WERI-Rb-1 (cell line): ENCODE measurements at regions not wholly inside any gene's neighbourhood (a gene's known extent, or its start where the extent isn't known, plus 50 kb on each side); places are given as distances from the start of the nearest gene placed in this dataset.

Experiments
- DNase-seq: peaks from one replicate; pipeline ENCODE4 v3.0.0-alpha.2; 2020
- H3K27ac ChIP-seq: fragments of 250-450 bp; sonication (Bioruptor Pico); 2 replicates; pipeline ENCODE4 v1.5.1; 2020; ENCODE audit warnings: mild to moderate bottlenecking, moderate library complexity
- H3K27me3 ChIP-seq: fragments of 250-450 bp; sonication (Bioruptor Pico); 2 replicates; pipeline ENCODE4 v1.5.1; 2021; ENCODE audit warnings: mild to moderate bottlenecking, low read depth, moderate library complexity; ENCODE audit not compliant: insufficient read depth, severe bottlenecking
- H3K36me3 ChIP-seq: fragments of 250-450 bp; sonication (Bioruptor Pico); 2 replicates; pipeline ENCODE4 v1.5.1; 2020; ENCODE audit warnings: mild to moderate bottlenecking, moderate library complexity
- H3K4me3 ChIP-seq: 2 replicates; pipeline ENCODE4 v1.5.1; 2011; ENCODE audit warnings: low read depth, mild to moderate bottlenecking, control low read depth, low read length
- H3K9me3 ChIP-seq: fragments of 250-450 bp; sonication (Bioruptor Pico); 2 replicates; pipeline ENCODE4 v1.5.1; 2021; ENCODE audit warnings: mild to moderate bottlenecking, moderate library complexity; ENCODE audit not compliant: severe bottlenecking
- CTCF ChIP-seq: IDR thresholded peaks from 2 replicates; pipeline ENCODE4 v1.5.1; 2011; ENCODE audit warnings: low read depth, mild to moderate bottlenecking, control low read depth, inconsistent platforms, low read length

DNA sequence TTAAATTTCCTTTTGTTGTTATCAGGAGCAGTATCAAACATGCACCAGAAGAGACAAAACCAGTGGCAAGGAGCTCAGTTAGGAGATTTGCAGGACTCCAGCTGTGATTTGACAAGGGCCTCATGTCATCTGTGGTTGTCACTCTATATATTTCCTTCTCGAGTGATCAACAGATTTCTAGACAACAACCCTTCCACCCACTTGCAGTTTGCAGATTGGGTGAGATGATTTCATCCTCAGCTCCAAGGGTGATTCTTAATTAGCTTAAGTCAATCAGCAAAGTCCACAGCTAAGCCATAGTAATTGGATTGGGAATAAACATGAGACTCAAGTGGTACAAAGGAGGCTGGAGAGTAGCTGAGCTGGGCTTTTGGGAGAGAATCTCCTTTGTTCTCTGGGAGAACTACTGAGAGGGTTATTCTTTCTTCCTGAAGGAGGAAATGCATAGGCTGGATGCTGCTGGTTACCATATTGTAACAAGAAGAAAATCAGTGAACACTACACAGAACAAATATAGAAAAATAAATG is 192.8 kb downstream of the PPARGC1A start:
- no peak for TF ChIP-seq CTCF

DNA sequence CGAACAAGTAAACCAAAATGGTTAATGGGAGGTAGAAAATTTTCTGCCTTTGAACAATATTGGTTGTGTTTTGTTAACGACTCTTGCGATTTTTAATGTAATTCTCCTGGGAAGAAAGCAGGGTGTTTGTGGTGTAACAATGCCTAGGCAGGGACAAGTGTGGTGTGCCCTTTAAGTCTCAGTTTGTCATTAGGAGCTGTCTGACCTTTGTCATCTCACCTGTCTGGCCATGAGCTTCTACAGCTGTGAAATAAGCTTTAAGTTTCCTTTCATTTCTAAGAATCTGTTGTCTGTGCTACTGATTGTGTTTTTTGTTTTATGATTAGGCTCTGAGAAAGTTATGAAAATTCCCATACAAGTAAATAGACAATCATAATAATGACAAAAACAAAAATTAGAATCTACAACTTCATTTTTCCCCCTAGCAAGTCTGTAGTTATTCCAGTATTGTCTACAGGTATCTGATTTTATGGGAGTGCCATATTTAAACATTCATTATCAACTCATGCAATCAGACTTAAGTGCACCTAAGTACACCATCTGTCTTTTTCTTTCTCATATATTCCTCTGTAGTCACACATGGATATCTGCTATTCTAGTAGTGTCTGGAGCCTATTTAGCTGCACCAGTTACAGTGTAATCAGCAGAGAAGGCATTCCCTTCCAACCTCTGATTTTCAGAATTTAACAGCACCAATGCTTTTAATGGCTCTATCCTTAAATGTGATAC is 203.5 kb downstream of the PPARGC1A start:
- Histone ChIP-seq H3K27ac (no peak overlapping the region; the same call in 1 of the 2 replicates), H3K27me3 (no peaks in the 10 kb centered on the region), H3K4me3 (no peak overlapping the region), H3K9me3 (peaks cover 7% of the 10 kb centered on the region), H3K36me3 (no peaks in the 10 kb centered on the region)
- DNase-seq = no peak
- no peak for TF ChIP-seq CTCF

More for the DNA sequence above, 192.8 kb downstream of the PPARGC1A start:
- Histone ChIP-seq H3K36me3 (no peaks in the 10 kb centered on the region), H3K27me3 (no peaks in the 10 kb centered on the region), H3K27ac (peak overlapping the region; percentile 47), H3K4me3 (no peak overlapping the region), H3K9me3 (no peaks in the 10 kb centered on the region)
- peak; percentile 70 for DNase-seq

GRCh38 chr4:23685471-23685870 is 204.4 kb downstream of the PPARGC1A start:
- Histone ChIP-seq H3K9me3 (peaks cover 7% of the 10 kb centered on the region), H3K27me3 (no peaks in the 10 kb centered on the region), H3K27ac (no peak overlapping the region), H3K4me3 (no peak overlapping the region), H3K36me3 (no peaks in the 10 kb centered on the region)
- DNase-seq = no peak
- no peak for TF ChIP-seq CTCF

GRCh38 chr4:23680671-23681518 is 209.0 kb downstream of the PPARGC1A start:
- DNase-seq = no peak
- Histone ChIP-seq H3K27me3 (no peaks in the 10 kb centered on the region), H3K9me3 (no peaks in the 10 kb centered on the region), H3K36me3 (no peaks in the 10 kb centered on the region), H3K27ac (no peak overlapping the region), H3K4me3 (no peak overlapping the region)
- no peak for TF ChIP-seq CTCF

GRCh38 chr4:23674694-23675093 is 215.2 kb downstream of the PPARGC1A start:
- no peak overlapping the region for H3K4me3 ChIP-seq
- H3K9me3 ChIP-seq = no peaks in the 10 kb centered on the region
- no peak for TF ChIP-seq CTCF
- H3K36me3 ChIP-seq = no peaks in the 10 kb centered on the region
- H3K27ac ChIP-seq = no peak overlapping the region
- DNase-seq = no peak
- H3K27me3 ChIP-seq = no peaks in the 10 kb centered on the region
